Progenitor cell of endocrine pancreas (in vitro differentiated cells): ENCODE measurements at regions not wholly inside any gene's neighbourhood (a gene's known extent, or its start where the extent isn't known, plus 50 kb on each side); places are given as distances from the start of the nearest gene placed in this dataset.
"Not testable (repeated sequence)": the region's sequence is repeated elsewhere in the genome, so short reads cannot be mapped to it uniquely, and the experiment has no call there.

Experiments used
- DNase-seq: peaks from one replicate; pipeline ENCODE4 v3.0.0; 2021; ENCODE audit warnings: low spot score; ENCODE audit not compliant: unreplicated experiment
- H3K27ac Mint-ChIP-seq: 2 replicates; pipeline ENCODE4 v1.8.0; 2021; ENCODE audit warnings: mild to moderate bottlenecking, moderate library complexity, mixed read lengths
- H3K27me3 Mint-ChIP-seq: 2 replicates; pipeline ENCODE4 v1.8.0; 2021; ENCODE audit warnings: mixed read lengths
- H3K36me3 Mint-ChIP-seq: 2 replicates; pipeline ENCODE4 v1.8.0; 2022; ENCODE audit warnings: mixed read lengths; ENCODE audit not compliant: insufficient read depth
- H3K4me1 Mint-ChIP-seq: 2 replicates; pipeline ENCODE4 v1.8.0; 2021; ENCODE audit warnings: low read depth, mixed read lengths
- H3K4me3 Mint-ChIP-seq: 2 replicates; pipeline ENCODE4 v1.8.0; 2021; ENCODE audit warnings: low read depth, mild to moderate bottlenecking, moderate library complexity, mixed read lengths
- H3K9me3 Mint-ChIP-seq: 2 replicates; pipeline ENCODE4 v1.8.0; 2021; ENCODE audit warnings: low read depth, mixed read lengths
- TF ChIP-seq, protein P1 (sequence below): fragments of 200-600 bp; sonication (generic); IDR thresholded peaks from one replicate; pipeline ENCODE4 v1.5.0; 2021; ENCODE audit warnings: antibody characterized with exemption, mild to moderate bottlenecking; ENCODE audit not compliant: unreplicated experiment

DNA sequence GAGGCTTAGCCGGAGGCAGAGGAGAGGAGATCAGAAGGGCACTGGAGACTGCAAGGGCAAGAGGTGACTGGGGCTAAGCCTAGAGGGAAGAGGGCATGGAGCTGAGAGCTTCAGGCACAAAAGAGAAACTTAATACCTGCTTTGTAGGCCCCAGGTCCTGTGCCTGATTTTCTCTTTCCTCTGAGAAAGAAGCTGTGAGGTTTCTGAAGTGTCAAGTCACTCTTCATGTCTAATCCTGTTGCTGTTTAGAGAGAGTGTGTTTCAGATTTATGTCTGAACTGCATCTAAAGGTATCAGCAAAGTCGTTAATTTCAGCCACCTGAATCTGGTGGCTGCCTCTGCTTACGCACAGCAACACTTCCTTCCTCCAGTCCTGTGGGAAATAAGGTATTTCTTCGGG, 106.9 kb upstream of the RNU6-1 start:
- TF ChIP-seq, protein P1, sequence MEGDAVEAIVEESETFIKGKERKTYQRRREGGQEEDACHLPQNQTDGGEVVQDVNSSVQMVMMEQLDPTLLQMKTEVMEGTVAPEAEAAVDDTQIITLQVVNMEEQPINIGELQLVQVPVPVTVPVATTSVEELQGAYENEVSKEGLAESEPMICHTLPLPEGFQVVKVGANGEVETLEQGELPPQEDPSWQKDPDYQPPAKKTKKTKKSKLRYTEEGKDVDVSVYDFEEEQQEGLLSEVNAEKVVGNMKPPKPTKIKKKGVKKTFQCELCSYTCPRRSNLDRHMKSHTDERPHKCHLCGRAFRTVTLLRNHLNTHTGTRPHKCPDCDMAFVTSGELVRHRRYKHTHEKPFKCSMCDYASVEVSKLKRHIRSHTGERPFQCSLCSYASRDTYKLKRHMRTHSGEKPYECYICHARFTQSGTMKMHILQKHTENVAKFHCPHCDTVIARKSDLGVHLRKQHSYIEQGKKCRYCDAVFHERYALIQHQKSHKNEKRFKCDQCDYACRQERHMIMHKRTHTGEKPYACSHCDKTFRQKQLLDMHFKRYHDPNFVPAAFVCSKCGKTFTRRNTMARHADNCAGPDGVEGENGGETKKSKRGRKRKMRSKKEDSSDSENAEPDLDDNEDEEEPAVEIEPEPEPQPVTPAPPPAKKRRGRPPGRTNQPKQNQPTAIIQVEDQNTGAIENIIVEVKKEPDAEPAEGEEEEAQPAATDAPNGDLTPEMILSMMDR, result no peak
- Mint-ChIP-seq H3K4me3 (no peak overlapping the region), H3K27me3 (no peaks in the 10 kb centered on the region), H3K36me3 (no peaks in the 10 kb centered on the region), H3K4me1 (peaks cover 37% of the 10 kb centered on the region), H3K9me3 (no peaks in the 10 kb centered on the region), H3K27ac (peak overlapping the region; percentile 94)
- no peak for DNase-seq

DNA sequence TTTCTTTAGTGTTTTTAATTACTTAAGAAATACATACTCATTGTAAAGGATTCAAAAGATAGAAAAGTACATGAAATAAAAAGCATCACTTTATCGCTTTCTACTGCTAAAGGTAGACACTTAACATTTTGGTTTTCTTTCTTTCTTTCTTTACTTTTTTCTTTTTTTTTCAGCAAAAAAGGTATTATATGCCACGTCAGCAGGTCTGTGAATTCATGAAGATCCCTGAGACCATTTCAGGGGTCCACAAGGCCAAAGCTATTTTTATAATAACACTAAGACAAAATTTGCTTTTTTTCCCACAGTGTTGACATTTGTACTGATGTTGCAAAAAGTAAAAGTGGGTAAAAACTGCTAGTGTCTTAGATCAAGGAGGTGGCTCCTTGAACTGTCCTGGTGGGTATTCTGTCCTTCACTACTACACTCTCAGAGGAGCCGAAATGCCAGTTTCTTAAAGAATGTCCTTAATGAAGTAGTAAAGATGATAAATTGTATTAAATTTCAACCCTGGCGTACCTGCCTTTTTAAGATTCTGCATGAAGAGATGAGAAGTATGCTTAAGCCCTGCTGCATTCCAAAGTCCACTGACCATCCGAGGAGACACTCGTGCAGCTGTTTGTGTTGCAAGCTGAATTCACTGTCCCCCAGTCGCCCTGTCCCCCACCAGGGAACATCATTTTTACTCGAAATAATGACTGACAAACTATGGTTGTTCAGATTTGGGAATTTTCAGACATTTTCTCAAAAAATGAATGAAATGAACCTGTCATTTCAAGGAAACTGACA, 106.7 kb upstream of the PIAS1 start:
- TF ChIP-seq, protein P1, result no peak
- no peak overlapping the region for H3K4me3 Mint-ChIP-seq
- DNase-seq, result no peak
- H3K36me3 Mint-ChIP-seq, result no peaks in the 10 kb centered on the region
- H3K9me3 Mint-ChIP-seq, result no peaks in the 10 kb centered on the region
- no peaks in the 10 kb centered on the region for H3K27me3 Mint-ChIP-seq
- H3K4me1 Mint-ChIP-seq, result peaks cover 34% of the 10 kb centered on the region
- no peak overlapping the region for H3K27ac Mint-ChIP-seq

DNA sequence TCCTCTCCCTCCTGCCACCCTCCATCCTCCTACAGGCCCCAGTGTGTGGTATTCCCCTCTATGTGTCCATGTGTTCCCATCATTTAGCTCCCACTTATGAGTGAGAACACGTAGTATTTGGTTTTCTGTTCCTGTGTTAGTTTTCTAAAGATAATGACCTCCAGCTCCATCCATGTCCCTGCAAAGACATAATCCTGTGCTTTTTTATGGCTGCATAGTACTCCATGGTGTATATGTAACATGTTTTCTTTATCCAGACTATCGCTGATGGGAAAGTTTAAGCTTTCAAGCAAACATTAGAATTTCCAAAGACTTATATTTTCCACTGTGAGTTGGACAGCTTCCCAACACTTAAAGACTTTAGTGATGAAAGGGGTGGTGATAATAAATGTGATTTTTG, 105.9 kb upstream of the PIAS1 start:
- Mint-ChIP-seq H3K4me1 (peaks cover 34% of the 10 kb centered on the region), H3K27me3 (no peaks in the 10 kb centered on the region), H3K4me3 (no peak overlapping the region), H3K27ac (peak overlapping the region; percentile 84), H3K36me3 (no peaks in the 10 kb centered on the region), H3K9me3 (no peaks in the 10 kb centered on the region)
- DNase-seq, result no peak
- TF ChIP-seq, protein P1, result no peak

DNA sequence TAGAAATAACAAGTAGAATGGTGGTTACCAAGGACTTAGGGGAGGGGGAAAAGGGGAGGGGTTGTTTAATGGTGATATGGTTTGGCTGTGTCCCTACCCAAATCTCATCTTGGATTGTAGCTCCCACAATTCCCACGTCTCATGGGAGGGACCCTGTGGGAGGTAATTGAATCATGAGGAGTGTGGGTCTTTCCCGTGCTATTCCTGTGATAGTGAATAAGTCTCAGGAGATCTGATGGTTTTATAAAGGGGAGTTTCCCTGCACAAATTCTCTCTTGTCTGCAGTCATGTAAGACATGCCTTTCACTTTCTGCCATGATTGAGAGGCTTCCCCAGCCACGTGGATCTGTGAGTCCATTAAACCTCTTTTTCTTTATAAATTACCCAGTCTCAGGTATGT, 102.9 kb upstream of the PIAS1 start:
- not testable (repeated sequence) for H3K27me3 Mint-ChIP-seq, H3K4me3 Mint-ChIP-seq, H3K9me3 Mint-ChIP-seq, DNase-seq, H3K27ac Mint-ChIP-seq, H3K36me3 Mint-ChIP-seq
- H3K4me1 Mint-ChIP-seq, result peaks cover 17% of the 10 kb centered on the region

DNA sequence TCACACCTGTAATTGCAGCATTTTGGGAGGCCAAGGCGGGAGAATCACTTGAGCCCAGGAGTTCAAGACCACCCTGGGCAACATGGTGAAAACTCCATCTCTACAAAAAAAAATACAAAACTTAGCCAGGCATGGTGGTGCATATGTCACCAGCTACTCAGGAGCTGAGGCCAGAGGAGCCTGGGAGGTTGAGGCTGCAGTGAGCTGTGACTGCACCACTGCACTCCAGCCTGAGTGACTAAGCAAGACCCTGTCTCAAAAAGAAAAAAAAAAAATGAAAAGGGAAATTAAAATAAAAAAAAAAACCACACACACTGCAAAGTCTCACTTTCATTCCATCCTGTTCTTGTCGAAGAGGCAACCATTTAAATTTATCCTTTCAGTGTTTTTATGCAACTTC, 100.8 kb upstream of the PIAS1 start:
- Mint-ChIP-seq H3K9me3 (no peaks in the 10 kb centered on the region), H3K4me1 (no peaks in the 10 kb centered on the region), H3K27ac (no peak overlapping the region), H3K36me3 (no peaks in the 10 kb centered on the region), H3K4me3 (no peak overlapping the region), H3K27me3 (no peaks in the 10 kb centered on the region)
- no peak for DNase-seq
- TF ChIP-seq, protein P1, result no peak

DNA sequence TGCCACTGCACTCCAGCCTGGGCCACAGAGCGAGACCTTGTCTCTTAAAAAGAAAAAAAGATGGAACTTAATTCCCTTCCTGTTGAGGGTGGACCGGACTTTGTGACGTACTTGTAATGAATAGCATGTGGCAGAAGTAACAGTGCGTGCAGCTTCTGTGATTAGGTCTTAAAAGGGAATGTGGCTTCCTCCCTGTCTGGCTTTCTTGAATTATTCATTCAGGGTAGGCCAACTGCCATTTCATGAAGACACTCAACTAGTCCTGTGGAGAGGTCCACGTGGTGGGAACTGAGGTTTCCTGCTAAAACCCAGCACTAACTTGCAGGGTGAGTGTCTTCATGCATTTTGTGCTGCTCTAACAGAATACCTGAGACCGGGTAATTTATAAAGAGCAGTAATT, 98.9 kb upstream of the PIAS1 start:
- H3K36me3 Mint-ChIP-seq, result no peaks in the 10 kb centered on the region
- H3K27me3 Mint-ChIP-seq, result no peaks in the 10 kb centered on the region
- DNase-seq, result no peak
- H3K4me3 Mint-ChIP-seq, result no peak overlapping the region
- H3K27ac Mint-ChIP-seq, result no peak overlapping the region
- TF ChIP-seq, protein P1, result no peak
- no peaks in the 10 kb centered on the region for H3K4me1 Mint-ChIP-seq
- no peaks in the 10 kb centered on the region for H3K9me3 Mint-ChIP-seq
